Keratinocyte (primary cell): ENCODE measurements at regions not wholly inside any gene's neighbourhood (a gene's known extent, or its start where the extent isn't known, plus 50 kb on each side); places are given as distances from the start of the nearest gene placed in this dataset.

Experiments used
- DNase-seq: peaks from one replicate; pipeline ENCODE4 v3.0.0-alpha.2; 2011; ENCODE audit warnings: low read depth, missing footprints, low spot score
- FAIRE-seq: peaks from 2 replicates; lab custom pipeline; 2011; peaks lifted over from hg19 to GRCh38; lab: Jason Lieb, UNC
- H2AFZ ChIP-seq: 2 replicates; pipeline ENCODE4 v1.6.0; 2012; ENCODE audit warnings: low read length, control low read depth, inconsistent platforms; ENCODE audit not compliant: control insufficient read depth
- H3K27ac ChIP-seq: 2 replicates; pipeline ENCODE4 v1.5.1; 2011; ENCODE audit warnings: low read length; ENCODE audit not compliant: control insufficient read depth, insufficient read depth
- H3K27me3 ChIP-seq: 3 replicates; pipeline ENCODE4 v1.6.0; 2011; ENCODE audit warnings: low read length; ENCODE audit not compliant: control insufficient read depth, insufficient read depth; ENCODE audit errors: extremely low read depth
- H3K36me3 ChIP-seq, 2 experiments: 2 replicates in 1 of 2; 3 replicates in 1 of 2; pipeline ENCODE4 v1.5.1; 2011; ENCODE audit warnings: low read length in 2 of 2, mild to moderate bottlenecking in 1 of 2; ENCODE audit not compliant: control insufficient read depth in 2 of 2, insufficient read depth in 2 of 2; ENCODE audit errors: extremely low read depth in 1 of 2
- H3K4me1 ChIP-seq: 3 replicates; pipeline ENCODE4 v1.5.1; 2011; ENCODE audit warnings: low read length; ENCODE audit not compliant: control insufficient read depth, insufficient read depth; ENCODE audit errors: extremely low read depth
- H3K4me2 ChIP-seq: 3 replicates; pipeline ENCODE4 v1.6.0; 2011; ENCODE audit warnings: low read depth, low read length; ENCODE audit not compliant: control insufficient read depth, insufficient read depth; ENCODE audit errors: extremely low read depth
- H3K4me3 ChIP-seq, 3 experiments: fragments of 200-600 bp in 1 of 3; sonication (generic) in 1 of 3; 2 replicates in 2 of 3; 3 replicates in 1 of 3; pipeline ENCODE4 v1.5.1; 2011 to 2016; ENCODE audit warnings: low read length in 3 of 3, mild to moderate bottlenecking in 3 of 3, control low read depth in 2 of 3, inconsistent platforms in 1 of 3, low read depth in 1 of 3, mixed read lengths in 1 of 3, mixed run types in 1 of 3, moderate library complexity in 1 of 3; ENCODE audit not compliant: control insufficient read depth in 2 of 3, insufficient read depth in 2 of 3; ENCODE audit errors: extremely low read depth in 1 of 3
- H3K79me2 ChIP-seq: 2 replicates; pipeline ENCODE4 v1.6.0; 2012; ENCODE audit warnings: low read length; ENCODE audit not compliant: control insufficient read depth, insufficient read depth
- H3K9ac ChIP-seq: 3 replicates; pipeline ENCODE4 v1.6.0; 2011; ENCODE audit warnings: low read length; ENCODE audit not compliant: control insufficient read depth, insufficient read depth; ENCODE audit errors: extremely low read depth
- H3K9me1 ChIP-seq: 3 replicates; pipeline ENCODE4 v1.6.0; 2011; ENCODE audit warnings: low read length; ENCODE audit not compliant: control insufficient read depth, insufficient read depth; ENCODE audit errors: extremely low read depth
- H3K9me3 ChIP-seq: 2 replicates; pipeline ENCODE4 v1.5.1; 2012; ENCODE audit warnings: low read depth, low read length; ENCODE audit not compliant: control insufficient read depth
- H4K20me1 ChIP-seq: 3 replicates; pipeline ENCODE4 v1.6.0; 2011; ENCODE audit warnings: low read length; ENCODE audit not compliant: control insufficient read depth, insufficient read depth; ENCODE audit errors: extremely low read depth
- EZH2 ChIP-seq: IDR thresholded peaks from one replicate; pipeline ENCODE4 v1.6.1; 2012; ENCODE audit warnings: inconsistent platforms, mild to moderate bottlenecking, low read length, moderate library complexity
- dilution Hi-C: fragments of 300-500 bp; cut with MboI; formaldehyde crosslinking; loops from one replicate; pipeline ENCODE4 v1.7.0; 2020; ENCODE audit warnings: low sequenced_read_pairs; ENCODE audit not compliant: extremely low pct_ligation_motif_present
- TF ChIP-seq, protein P1 (sequence below), 3 experiments: IDR thresholded peaks in 1 of 3; conservative IDR thresholded peaks in 1 of 3; optimal IDR thresholded peaks in 1 of 3; 2 replicates in 2 of 3; 3 replicates in 1 of 3; pipeline versions ENCODE3 to v1.5.1; 2011; ENCODE audit warnings: low read length in 3 of 3, mild to moderate bottlenecking in 3 of 3, moderate library complexity in 2 of 3, control low read depth in 1 of 3, inconsistent platforms in 1 of 3; ENCODE audit not compliant: insufficient read depth in 2 of 3; ENCODE audit errors: extremely low read depth in 1 of 3

DNA sequence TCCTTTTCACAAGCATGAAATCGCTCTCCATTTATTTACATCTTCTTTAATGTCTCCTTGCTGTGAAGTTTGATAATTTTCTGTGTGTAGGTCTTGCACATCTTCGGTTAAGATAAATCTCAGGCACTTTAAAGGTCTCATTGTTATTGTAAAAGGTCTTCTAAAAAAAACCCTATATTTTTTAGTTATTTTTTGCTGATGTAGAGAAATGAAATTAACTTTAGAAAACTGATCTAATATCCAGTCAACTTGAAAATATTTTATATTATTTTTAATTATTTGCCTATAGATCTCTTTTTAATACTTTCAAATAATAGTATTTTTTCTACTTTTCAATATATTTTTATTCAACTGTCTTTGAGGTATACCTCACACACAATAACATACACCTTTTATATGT, 169.4 kb downstream of the INSIG2 start:
- FAIRE-seq, result no peak
- Histone ChIP-seq H3K4me1 (no peaks in the 10 kb centered on the region), H4K20me1 (no peaks in the 10 kb centered on the region), H3K4me3 (no peak overlapping the region), H3K27ac (no peak overlapping the region), H3K9ac (no peak overlapping the region), H3K4me2 (no peak overlapping the region), H3K27me3 (peaks cover 3% of the 10 kb centered on the region), H3K9me1 (no peaks in the 10 kb centered on the region), H3K9me3 (no peaks in the 10 kb centered on the region), H3K36me3 (no peaks in the 10 kb centered on the region), H2AFZ (no peak overlapping the region), H3K79me2 (no peaks in the 10 kb centered on the region)
- TF ChIP-seq, protein P1, sequence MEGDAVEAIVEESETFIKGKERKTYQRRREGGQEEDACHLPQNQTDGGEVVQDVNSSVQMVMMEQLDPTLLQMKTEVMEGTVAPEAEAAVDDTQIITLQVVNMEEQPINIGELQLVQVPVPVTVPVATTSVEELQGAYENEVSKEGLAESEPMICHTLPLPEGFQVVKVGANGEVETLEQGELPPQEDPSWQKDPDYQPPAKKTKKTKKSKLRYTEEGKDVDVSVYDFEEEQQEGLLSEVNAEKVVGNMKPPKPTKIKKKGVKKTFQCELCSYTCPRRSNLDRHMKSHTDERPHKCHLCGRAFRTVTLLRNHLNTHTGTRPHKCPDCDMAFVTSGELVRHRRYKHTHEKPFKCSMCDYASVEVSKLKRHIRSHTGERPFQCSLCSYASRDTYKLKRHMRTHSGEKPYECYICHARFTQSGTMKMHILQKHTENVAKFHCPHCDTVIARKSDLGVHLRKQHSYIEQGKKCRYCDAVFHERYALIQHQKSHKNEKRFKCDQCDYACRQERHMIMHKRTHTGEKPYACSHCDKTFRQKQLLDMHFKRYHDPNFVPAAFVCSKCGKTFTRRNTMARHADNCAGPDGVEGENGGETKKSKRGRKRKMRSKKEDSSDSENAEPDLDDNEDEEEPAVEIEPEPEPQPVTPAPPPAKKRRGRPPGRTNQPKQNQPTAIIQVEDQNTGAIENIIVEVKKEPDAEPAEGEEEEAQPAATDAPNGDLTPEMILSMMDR (optimal IDR thresholded peaks at IDR 0.05 in 1 of 3, IDR thresholded peaks at IDR 0.05 in 1 of 3, conservative IDR thresholded peaks at IDR 0.05 in 1 of 3; ENCODE audit: extremely low read depth in 1 of 3, insufficient read depth in 2 of 3, low read length in 3 of 3), result no peak
- no peak for TF ChIP-seq EZH2
- dilution Hi-C loops, result no loop called here
- DNase-seq, result no peak

DNA sequence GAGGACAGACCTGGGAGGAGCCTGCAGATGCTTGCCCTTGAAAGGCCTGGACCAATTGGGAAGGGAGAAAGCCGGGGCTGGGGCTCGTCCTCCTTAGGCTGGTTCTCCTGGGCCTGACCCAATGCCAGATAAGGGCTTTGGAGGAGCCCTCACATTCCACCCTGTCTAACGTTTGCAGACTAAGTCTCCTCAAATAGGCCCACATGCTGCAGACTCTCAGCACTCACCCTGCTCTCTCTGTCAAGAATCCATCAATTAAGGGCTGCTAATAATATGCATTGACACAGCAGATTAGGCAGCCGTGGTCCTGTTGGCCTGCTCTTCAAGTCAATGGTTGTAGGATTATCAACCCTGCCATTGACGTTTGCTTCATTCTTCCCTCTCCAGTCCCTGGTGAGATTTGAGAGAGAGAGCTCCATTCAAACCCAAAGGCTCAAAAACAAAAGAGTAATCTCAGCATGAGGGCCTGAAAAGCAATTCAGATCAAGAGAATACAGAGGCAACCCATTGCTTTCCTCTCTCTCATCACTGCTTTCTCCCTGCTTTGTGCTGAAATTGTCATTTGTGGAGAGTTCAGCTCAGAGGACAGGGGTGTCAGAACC, 167.6 kb downstream of the INSIG2 start:
- TF ChIP-seq, protein P1 (optimal IDR thresholded peaks at IDR 0.05 in 1 of 3, IDR thresholded peaks at IDR 0.05 in 1 of 3, conservative IDR thresholded peaks at IDR 0.05 in 1 of 3; ENCODE audit: extremely low read depth in 1 of 3, insufficient read depth in 2 of 3, low read length in 3 of 3), result no peak
- TF ChIP-seq EZH2, result no peak

More for the DNA sequence above, 167.6 kb downstream of the INSIG2 start:
- Histone ChIP-seq H3K9me3 (no peaks in the 10 kb centered on the region), H3K27me3 (no peaks in the 10 kb centered on the region), H3K9me1 (no peaks in the 10 kb centered on the region), H3K27ac (no peak overlapping the region), H3K4me3 (no peak overlapping the region), H4K20me1 (no peaks in the 10 kb centered on the region), H3K9ac (no peak overlapping the region), H3K4me2 (no peak overlapping the region), H3K79me2 (no peaks in the 10 kb centered on the region), H2AFZ (no peak overlapping the region), H3K4me1 (peaks cover under 1% of the 10 kb centered on the region), H3K36me3 (no peaks in the 10 kb centered on the region)
- no peak for DNase-seq
- dilution Hi-C loops, result no loop called here
- FAIRE-seq, result no peak
